Dendritic cell treated with granulocyte-macrophage colony-stimulating factor and Interleukin-4, amounts not matched to agents 40 ng/mL and 50 ng/mL, for 4 days (primary cell): ENCODE measurements at regions not wholly inside any gene's neighbourhood (a gene's known extent, or its start where the extent isn't known, plus 50 kb on each side); places are given as distances from the start of the nearest gene placed in this dataset.

ENCODE experiments used
- H3K27ac Mint-ChIP-seq: one replicate; pipeline ENCODE4 v1.8.0; 2022; ENCODE audit warnings: mild to moderate bottlenecking, mixed read lengths
- H3K27me3 Mint-ChIP-seq: one replicate; pipeline ENCODE4 v1.8.0; 2022; ENCODE audit warnings: mild to moderate bottlenecking, mixed read lengths
- H3K36me3 Mint-ChIP-seq: one replicate; pipeline ENCODE4 v1.8.0; 2022; ENCODE audit warnings: low read depth, mixed read lengths
- H3K4me1 Mint-ChIP-seq: one replicate; pipeline ENCODE4 v1.8.0; 2022; ENCODE audit warnings: low read depth, mixed read lengths
- H3K4me3 Mint-ChIP-seq: one replicate; pipeline ENCODE4 v1.8.0; 2022; ENCODE audit warnings: mild to moderate bottlenecking, moderate library complexity, mixed read lengths
- H3K9me3 Mint-ChIP-seq: one replicate; pipeline ENCODE4 v1.8.0; 2022; ENCODE audit warnings: mixed read lengths
- intact Hi-C: fragments of 100-400 bp; cut with micrococcal nuclease; formaldehyde crosslinking; loops from one replicate; pipeline ENCODE4 v1.15.0; 2022

DNA sequence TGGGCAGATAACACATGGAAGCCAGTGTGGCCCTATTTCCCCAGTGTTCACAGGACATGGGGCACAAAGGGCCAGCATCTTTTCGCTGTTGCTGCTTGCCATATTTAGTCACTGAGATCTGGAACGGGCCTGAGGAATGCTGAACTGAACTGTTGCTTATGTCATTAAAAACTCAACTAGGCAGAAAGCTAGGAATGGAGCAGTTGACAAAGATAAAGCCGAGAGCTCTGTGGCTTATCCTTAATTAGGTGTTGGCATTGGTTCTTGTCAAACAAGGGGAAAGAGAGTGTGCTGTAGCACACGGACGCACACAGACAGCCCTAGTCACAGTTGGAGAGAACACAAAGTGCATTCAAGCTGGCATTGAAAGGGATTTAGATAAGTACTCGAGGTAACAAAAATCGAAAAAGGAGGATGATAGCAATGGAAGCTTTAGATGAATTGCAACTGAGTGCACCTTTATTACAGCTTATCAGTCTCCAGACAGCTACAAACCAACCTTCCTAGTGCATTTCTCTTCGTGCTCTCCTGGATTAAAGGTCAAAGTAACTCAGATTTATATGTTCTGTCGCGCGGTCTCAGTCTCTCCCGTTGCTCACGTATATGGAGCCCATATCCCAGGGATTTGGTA is 450.2 kb upstream of the ZNF608 start:
- H3K27me3 Mint-ChIP-seq, result peaks cover 9% of the 10 kb centered on the region
- H3K4me1 Mint-ChIP-seq, result peaks cover 7% of the 10 kb centered on the region
- H3K27ac Mint-ChIP-seq, result no peak overlapping the region
- no peaks in the 10 kb centered on the region for H3K36me3 Mint-ChIP-seq
- intact Hi-C loops, result no loop called here
- H3K9me3 Mint-ChIP-seq, result no peaks in the 10 kb centered on the region
- no peak overlapping the region for H3K4me3 Mint-ChIP-seq

GRCh38 chr5:125197321-125197720 is 450.9 kb upstream of the ZNF608 start:
- peaks cover 7% of the 10 kb centered on the region for H3K4me1 Mint-ChIP-seq
- no peaks in the 10 kb centered on the region for H3K9me3 Mint-ChIP-seq
- no peak overlapping the region for H3K27ac Mint-ChIP-seq
- H3K4me3 Mint-ChIP-seq, result no peak overlapping the region
- peaks cover 9% of the 10 kb centered on the region for H3K27me3 Mint-ChIP-seq
- intact Hi-C loops, result no loop called here
- H3K36me3 Mint-ChIP-seq, result no peaks in the 10 kb centered on the region

DNA sequence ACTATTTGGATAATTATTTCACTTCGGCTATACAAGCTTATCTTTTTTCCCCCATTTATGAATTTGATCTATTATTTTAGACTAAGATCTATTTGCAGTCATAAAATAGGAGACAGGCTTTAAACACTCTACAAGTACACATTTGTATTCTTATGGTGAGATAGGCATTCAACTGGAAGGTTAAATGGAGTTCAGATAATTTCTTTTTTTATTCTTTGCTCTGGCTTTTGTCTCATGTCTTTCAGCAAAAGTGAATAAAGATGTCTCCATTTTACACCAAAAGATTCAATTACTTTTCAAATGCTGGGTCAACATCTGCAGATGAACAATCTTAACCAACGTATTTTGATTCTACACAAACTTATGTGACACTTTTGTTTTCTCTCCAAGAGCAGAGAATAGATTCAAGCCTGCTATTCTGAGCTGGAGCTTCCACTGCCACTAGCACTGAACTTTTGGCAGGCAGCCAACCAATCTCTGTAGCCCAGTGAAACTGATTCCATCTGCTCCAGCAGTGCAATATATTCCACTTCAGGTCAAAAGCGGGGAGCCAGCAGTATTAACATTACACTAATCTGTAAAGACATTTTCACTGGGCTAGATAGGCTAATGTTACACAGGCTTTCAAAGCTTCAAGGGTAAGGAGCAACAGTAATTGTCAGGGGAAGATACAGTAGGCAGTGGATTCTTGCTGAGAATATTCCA is 452.0 kb upstream of the ZNF608 start:
- Mint-ChIP-seq H3K4me3 (no peak overlapping the region), H3K27ac (no peak overlapping the region), H3K4me1 (peaks cover 7% of the 10 kb centered on the region), H3K36me3 (no peaks in the 10 kb centered on the region), H3K9me3 (no peaks in the 10 kb centered on the region), H3K27me3 (peaks cover 9% of the 10 kb centered on the region)
- intact Hi-C loops, result no loop called here

- Mint-ChIP-seq H3K27me3 (peaks cover 9% of the 10 kb centered on the region), H3K4me3 (no peak overlapping the region), H3K27ac (no peak overlapping the region), H3K9me3 (peaks cover 3% of the 10 kb centered on the region), H3K4me1 (peaks cover 7% of the 10 kb centered on the region), H3K36me3 (no peaks in the 10 kb centered on the region)
- intact Hi-C loops, result no loop called here
These were observed 452.9 kb upstream of the ZNF608 start for GRCh38 chr5:125199373-125199772.

DNA sequence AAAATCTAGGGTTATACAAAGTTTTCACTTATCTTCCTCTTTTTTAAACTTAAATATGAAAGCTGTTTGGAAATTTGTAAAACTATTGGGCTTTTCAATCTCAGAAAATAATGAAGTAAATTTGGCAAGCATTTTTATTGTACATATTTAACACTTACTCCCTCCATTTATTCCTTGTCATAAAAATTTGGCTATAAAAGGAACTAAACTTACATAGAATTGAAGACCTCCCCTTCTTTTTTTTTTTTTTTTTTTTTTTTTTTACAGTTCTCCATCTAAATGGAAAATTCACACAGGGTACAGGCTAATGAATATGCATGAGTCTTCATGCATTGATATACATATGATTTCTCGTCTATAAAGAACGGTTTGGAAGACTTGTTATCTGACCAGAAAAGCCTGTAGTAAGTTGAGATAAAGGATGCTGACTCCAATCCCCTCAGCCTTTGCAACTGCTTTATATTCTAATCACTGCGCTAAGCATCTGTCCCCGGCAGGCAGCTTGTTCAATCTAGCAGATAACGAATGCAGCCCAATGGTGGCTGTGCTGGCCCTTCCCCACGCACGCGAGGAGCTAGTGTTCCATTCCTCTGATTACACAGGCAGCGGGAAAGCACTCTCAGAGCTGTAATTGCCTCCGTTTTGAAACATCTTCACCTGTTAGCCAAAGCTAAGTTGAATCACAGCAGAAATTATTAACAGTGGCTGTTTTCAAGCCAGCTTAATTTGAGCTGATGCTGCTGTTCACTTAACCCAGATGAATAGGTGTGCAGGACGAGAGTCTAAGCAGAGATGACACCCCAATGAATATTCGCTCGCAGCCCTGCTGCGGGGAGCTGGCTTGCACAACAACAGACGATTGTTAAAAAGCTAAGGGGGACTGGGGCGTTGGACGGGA is 453.8 kb upstream of the ZNF608 start:
- Mint-ChIP-seq H3K9me3 (peaks cover 5% of the 10 kb centered on the region), H3K27ac (no peak overlapping the region), H3K4me1 (peaks cover 7% of the 10 kb centered on the region)

GRCh38 chr5:125200866-125201373 is 454.5 kb upstream of the ZNF608 start:
- Mint-ChIP-seq H3K27me3 (peaks cover 9% of the 10 kb centered on the region), H3K9me3 (peaks cover 5% of the 10 kb centered on the region), H3K4me1 (peaks cover 12% of the 10 kb centered on the region), H3K36me3 (no peaks in the 10 kb centered on the region), H3K27ac (no peak overlapping the region), H3K4me3 (no peak overlapping the region)
- intact Hi-C loops, result no loop called here

More for the DNA sequence above, 453.8 kb upstream of the ZNF608 start:
- Mint-ChIP-seq H3K36me3 (no peaks in the 10 kb centered on the region), H3K27me3 (peaks cover 9% of the 10 kb centered on the region), H3K4me3 (no peak overlapping the region)
- intact Hi-C loops, result no loop called here

- intact Hi-C loops, result no loop called here
- H3K4me1 Mint-ChIP-seq, result peaks cover 12% of the 10 kb centered on the region
These were observed 455.1 kb upstream of the ZNF608 start for GRCh38 chr5:125201446-125202052.

DNA sequence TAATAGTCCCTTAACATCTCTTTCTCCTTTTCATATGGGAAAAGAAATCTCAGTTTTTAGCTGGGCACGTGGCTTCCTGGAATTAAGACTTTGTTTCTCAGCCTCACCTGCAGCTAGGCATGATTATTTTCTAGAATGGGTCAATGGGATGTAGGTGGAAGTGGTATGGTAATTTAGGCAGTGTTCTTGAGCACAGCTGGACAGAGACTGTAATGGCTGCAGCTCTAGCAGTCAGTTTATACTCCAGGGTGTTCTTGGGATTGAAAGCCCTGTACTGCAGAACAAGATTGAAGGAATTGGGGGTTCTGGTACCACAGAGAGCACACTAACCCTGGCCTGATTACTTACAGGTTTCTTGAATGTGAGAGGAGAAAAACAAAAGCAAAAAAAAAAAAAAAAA is 455.9 kb upstream of the ZNF608 start:
- Mint-ChIP-seq H3K4me3 (no peak overlapping the region), H3K36me3 (no peaks in the 10 kb centered on the region), H3K4me1 (peaks cover 12% of the 10 kb centered on the region), H3K27ac (no peak overlapping the region), H3K9me3 (peaks cover 5% of the 10 kb centered on the region), H3K27me3 (peaks cover 7% of the 10 kb centered on the region)
- intact Hi-C loops, result no loop called here

More at GRCh38 chr5:125201446-125202052, 455.1 kb upstream of the ZNF608 start:
- H3K27me3 Mint-ChIP-seq, result peaks cover 7% of the 10 kb centered on the region
- H3K9me3 Mint-ChIP-seq, result peaks cover 5% of the 10 kb centered on the region
- no peaks in the 10 kb centered on the region for H3K36me3 Mint-ChIP-seq
- H3K27ac Mint-ChIP-seq, result no peak overlapping the region
- H3K4me3 Mint-ChIP-seq, result no peak overlapping the region

DNA sequence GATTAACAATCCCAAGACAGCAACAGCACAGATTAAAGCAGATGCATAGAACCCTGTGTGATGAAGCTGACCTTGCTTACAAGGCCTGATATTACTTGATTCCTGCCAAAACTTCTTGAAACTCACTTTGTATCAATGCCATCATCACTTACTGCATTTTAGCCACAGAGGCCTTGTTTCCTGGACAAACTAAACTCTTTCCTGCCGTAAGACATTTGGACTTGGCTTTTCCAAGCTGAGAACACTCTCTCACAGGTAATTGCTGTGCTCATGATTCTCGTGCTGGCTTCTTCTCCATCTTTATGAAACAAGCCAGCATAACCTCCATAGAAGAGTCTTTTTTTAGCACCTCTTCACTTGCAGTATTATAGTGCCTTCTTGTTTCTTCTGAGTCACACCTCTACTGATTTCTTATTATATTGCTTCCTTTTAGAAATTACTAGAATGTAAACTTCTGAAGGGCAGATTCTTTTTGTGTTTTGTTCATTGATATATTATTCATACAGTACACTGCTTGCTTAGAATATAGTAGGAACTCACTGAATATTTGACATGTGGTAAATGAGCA is 456.5 kb upstream of the ZNF608 start:
- Mint-ChIP-seq H3K27ac (no peak overlapping the region), H3K4me3 (no peak overlapping the region), H3K27me3 (peaks cover 7% of the 10 kb centered on the region), H3K9me3 (peaks cover 5% of the 10 kb centered on the region), H3K36me3 (no peaks in the 10 kb centered on the region), H3K4me1 (peaks cover 12% of the 10 kb centered on the region)
- intact Hi-C loops, result no loop called here

- H3K4me3 Mint-ChIP-seq, result no peak overlapping the region
- intact Hi-C loops, result no loop called here
- peaks cover 12% of the 10 kb centered on the region for H3K4me1 Mint-ChIP-seq
- no peaks in the 10 kb centered on the region for H3K36me3 Mint-ChIP-seq
- H3K27ac Mint-ChIP-seq, result no peak overlapping the region
- peaks cover 7% of the 10 kb centered on the region for H3K27me3 Mint-ChIP-seq
- H3K9me3 Mint-ChIP-seq, result peaks cover 5% of the 10 kb centered on the region
These were observed 457.5 kb upstream of the ZNF608 start for GRCh38 chr5:125203912-125204311.

GRCh38 chr5:125205601-125206225 is 459.3 kb upstream of the ZNF608 start:
- intact Hi-C loops, result no loop called here
- no peak overlapping the region for H3K27ac Mint-ChIP-seq
- peaks cover 5% of the 10 kb centered on the region for H3K9me3 Mint-ChIP-seq
- H3K36me3 Mint-ChIP-seq, result no peaks in the 10 kb centered on the region
- H3K4me3 Mint-ChIP-seq, result no peak overlapping the region
- peaks cover 5% of the 10 kb centered on the region for H3K27me3 Mint-ChIP-seq
- H3K4me1 Mint-ChIP-seq, result peaks cover 6% of the 10 kb centered on the region

- Mint-ChIP-seq H3K27me3 (no peaks in the 10 kb centered on the region), H3K27ac (no peak overlapping the region), H3K4me1 (peaks cover 5% of the 10 kb centered on the region), H3K36me3 (no peaks in the 10 kb centered on the region), H3K4me3 (no peak overlapping the region), H3K9me3 (peaks cover 5% of the 10 kb centered on the region)
- intact Hi-C loops, result no loop called here
These were observed 461.4 kb upstream of the ZNF608 start for GRCh38 chr5:125207856-125208255.

DNA sequence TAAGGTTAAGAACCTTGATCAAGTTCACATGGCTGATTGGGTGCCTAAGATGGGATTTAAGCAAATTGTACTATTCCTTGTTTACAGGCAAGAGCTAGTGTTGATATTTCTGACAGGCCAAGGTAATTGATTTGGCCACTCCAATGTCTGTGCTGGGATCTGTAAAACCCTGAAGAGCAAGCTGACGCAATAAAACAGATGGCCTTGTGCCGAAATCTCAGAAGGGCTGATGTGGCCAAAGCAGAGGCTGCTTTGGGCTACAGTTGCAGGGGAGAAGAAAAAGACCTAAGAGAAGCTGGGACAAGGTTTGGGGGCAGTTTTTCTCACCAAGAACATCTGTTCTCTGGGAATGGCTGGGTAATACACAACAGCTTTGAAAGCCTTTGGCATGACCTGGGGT is 463.2 kb upstream of the ZNF608 start:
- Mint-ChIP-seq H3K27me3 (no peaks in the 10 kb centered on the region), H3K4me1 (peaks cover 5% of the 10 kb centered on the region), H3K27ac (no peak overlapping the region), H3K4me3 (no peak overlapping the region), H3K36me3 (no peaks in the 10 kb centered on the region), H3K9me3 (no peaks in the 10 kb centered on the region)
- intact Hi-C loops, result no loop called here
